ENCODE measurements at regions not wholly inside any gene's neighbourhood (a gene's known extent, or its start where the extent isn't known, plus 50 kb on each side); places are given as distances from the start of the nearest gene placed in this dataset.
"Not testable (repeated sequence)": the region's sequence is repeated elsewhere in the genome, so short reads cannot be mapped to it uniquely, and the experiment has no call there.

- in situ Hi-C loops (cut with MboI; ENCODE audit: low sequenced_read_pairs, unreplicated experiment) = loop anchor here (25.0 kb wide), 1 partner anchor 651 kb away; no protein-coding TSS in a partner anchor
- not testable (repeated sequence) for DNase-seq (ENCODE audit: low spot score)
Observed at GRCh38 chr2:111463238-111463848, 342.6 kb downstream of the BCL2L11 start.

GRCh38 chr2:111463956-111464355 is 343.2 kb downstream of the BCL2L11 start:
- not testable (repeated sequence) for DNase-seq (ENCODE audit: low spot score)

GRCh38 chr2:111464367-111464766 is 343.7 kb downstream of the BCL2L11 start:
- in situ Hi-C loops (cut with MboI; ENCODE audit: low sequenced_read_pairs, unreplicated experiment) = loop anchor here (25.0 kb wide), 1 partner anchor 652 kb away; no protein-coding TSS in a partner anchor
- DNase-seq (ENCODE audit: low spot score) = not testable (repeated sequence)

More at GRCh38 chr2:111463956-111464355, 343.2 kb downstream of the BCL2L11 start:
- in situ Hi-C loops (cut with MboI; ENCODE audit: low sequenced_read_pairs, unreplicated experiment) = loop anchor here (25.0 kb wide), 1 partner anchor 652 kb away; no protein-coding TSS in a partner anchor

GRCh38 chr2:111465521-111465920 is 344.8 kb downstream of the BCL2L11 start:
- not testable (repeated sequence) for DNase-seq (ENCODE audit: low spot score)
- in situ Hi-C loops (cut with MboI; ENCODE audit: low sequenced_read_pairs, unreplicated experiment) = loop anchor here (25.0 kb wide), 1 partner anchor 653 kb away; no protein-coding TSS in a partner anchor

GRCh38 chr2:111466744-111467143 is 346.0 kb downstream of the BCL2L11 start:
- DNase-seq (ENCODE audit: low spot score) = not testable (repeated sequence)
- in situ Hi-C loops (cut with MboI; ENCODE audit: low sequenced_read_pairs, unreplicated experiment) = loop anchor here (25.0 kb wide), 1 partner anchor 654 kb away; no protein-coding TSS in a partner anchor

GRCh38 chr2:111470924-111471323 is 350.2 kb downstream of the BCL2L11 start:
- in situ Hi-C loops (cut with MboI; ENCODE audit: low sequenced_read_pairs, unreplicated experiment) = loop anchor here (25.0 kb wide), 1 partner anchor 659 kb away; no protein-coding TSS in a partner anchor
- not testable (repeated sequence) for DNase-seq (ENCODE audit: low spot score)

- DNase-seq (ENCODE audit: low spot score) = not testable (repeated sequence)
- in situ Hi-C loops (cut with MboI; ENCODE audit: low sequenced_read_pairs, unreplicated experiment) = loop anchor here (25.0 kb wide), 1 partner anchor 660 kb away; no protein-coding TSS in a partner anchor
Observed at GRCh38 chr2:111471791-111472530, 351.2 kb downstream of the BCL2L11 start.

- in situ Hi-C loops (cut with MboI; ENCODE audit: low sequenced_read_pairs, unreplicated experiment) = loop anchor here (25.0 kb wide), 1 partner anchor 661 kb away; no protein-coding TSS in a partner anchor
- not testable (repeated sequence) for DNase-seq (ENCODE audit: low spot score)
Observed at GRCh38 chr2:111472844-111473403, 352.2 kb downstream of the BCL2L11 start.

GRCh38 chr2:111473522-111473921 is 352.8 kb downstream of the BCL2L11 start:
- in situ Hi-C loops (cut with MboI; ENCODE audit: low sequenced_read_pairs, unreplicated experiment) = loop anchor here (25.0 kb wide), 1 partner anchor 661 kb away; no protein-coding TSS in a partner anchor
- DNase-seq (ENCODE audit: low spot score) = not testable (repeated sequence)

- in situ Hi-C loops (cut with MboI; ENCODE audit: low sequenced_read_pairs, unreplicated experiment) = loop anchor here (25.0 kb wide), 1 partner anchor 662 kb away; no protein-coding TSS in a partner anchor
- not testable (repeated sequence) for DNase-seq (ENCODE audit: low spot score)
Observed at GRCh38 chr2:111474198-111474705, 353.5 kb downstream of the BCL2L11 start.

GRCh38 chr2:111478335-111478734 is 357.6 kb downstream of the BCL2L11 start:
- DNase-seq (ENCODE audit: low spot score); in situ Hi-C loops (cut with MboI; ENCODE audit: low sequenced_read_pairs, unreplicated experiment): not testable (repeated sequence)

GRCh38 chr2:111478871-111479318 is 358.2 kb downstream of the BCL2L11 start:
- peak; percentile 4 for DNase-seq (ENCODE audit: low spot score)
- in situ Hi-C loops (cut with MboI; ENCODE audit: low sequenced_read_pairs, unreplicated experiment) = not testable (repeated sequence)

- DNase-seq (ENCODE audit: low spot score); in situ Hi-C loops (cut with MboI; ENCODE audit: low sequenced_read_pairs, unreplicated experiment): not testable (repeated sequence)
Observed at GRCh38 chr2:111480016-111480625, 359.4 kb downstream of the BCL2L11 start.

- in situ Hi-C loops (cut with MboI; ENCODE audit: low sequenced_read_pairs, unreplicated experiment) = not testable (repeated sequence)
Observed at GRCh38 chr2:111480633-111481032, 359.9 kb downstream of the BCL2L11 start.

GRCh38 chr2:111481219-111481618 is 360.5 kb downstream of the BCL2L11 start:
- in situ Hi-C loops (cut with MboI; ENCODE audit: low sequenced_read_pairs, unreplicated experiment); DNase-seq (ENCODE audit: low spot score): not testable (repeated sequence)

More at GRCh38 chr2:111480633-111481032, 359.9 kb downstream of the BCL2L11 start:
- not testable (repeated sequence) for DNase-seq (ENCODE audit: low spot score)

GRCh38 chr2:111482987-111483679 is 362.4 kb downstream of the BCL2L11 start:
- DNase-seq (ENCODE audit: low spot score); in situ Hi-C loops (cut with MboI; ENCODE audit: low sequenced_read_pairs, unreplicated experiment): not testable (repeated sequence)

GRCh38 chr2:111484097-111484496 is 363.4 kb downstream of the BCL2L11 start:
- in situ Hi-C loops (cut with MboI; ENCODE audit: low sequenced_read_pairs, unreplicated experiment); DNase-seq (ENCODE audit: low spot score): not testable (repeated sequence)
